BE2C (cell line): ENCODE measurements at regions not wholly inside any gene's neighbourhood (a gene's known extent, or its start where the extent isn't known, plus 50 kb on each side); places are given as distances from the start of the nearest gene placed in this dataset.

Experiments used
- DNase-seq: peaks from one replicate; pipeline ENCODE4 v3.0.0-alpha.2; 2020
- H3K27me3 ChIP-seq: fragments of 250-450 bp; sonication (Bioruptor Pico); 2 replicates; pipeline ENCODE4 v1.5.1; 2020; ENCODE audit warnings: mild to moderate bottlenecking
- H3K36me3 ChIP-seq: fragments of 250-450 bp; sonication (Bioruptor Pico); 2 replicates; pipeline ENCODE4 v1.5.1; 2020; ENCODE audit warnings: mild to moderate bottlenecking
- H3K4me1 ChIP-seq: fragments of 250-450 bp; sonication (Bioruptor Pico); 2 replicates; pipeline ENCODE4 v1.5.1; 2020
- H3K4me3 ChIP-seq: 2 replicates; pipeline ENCODE4 v1.5.1; 2011; ENCODE audit warnings: low read depth, low read length
- H3K9me3 ChIP-seq: fragments of 250-450 bp; sonication (Bioruptor Pico); 2 replicates; pipeline ENCODE4 v1.5.1; 2020
- CTCF ChIP-seq: IDR thresholded peaks from 2 replicates; pipeline ENCODE4 v1.5.1; 2012; ENCODE audit warnings: mild to moderate bottlenecking, low read depth, low read length

GRCh38 chr18:2325308-2325849 lies 245.9 kb downstream of the METTL4 start:
- Histone ChIP-seq H3K36me3 (no peaks in the 10 kb centered on the region), H3K9me3 (no peaks in the 10 kb centered on the region), H3K4me3 (no peak overlapping the region), H3K27me3 (no peaks in the 10 kb centered on the region), H3K4me1 (no peaks in the 10 kb centered on the region)
- no peak for TF ChIP-seq CTCF
- no peak for DNase-seq

GRCh38 chr18:2325933-2326332 lies 245.4 kb downstream of the METTL4 start:
- DNase-seq = no peak
- Histone ChIP-seq H3K4me3 (no peak overlapping the region), H3K9me3 (no peaks in the 10 kb centered on the region), H3K4me1 (no peaks in the 10 kb centered on the region), H3K36me3 (no peaks in the 10 kb centered on the region), H3K27me3 (no peaks in the 10 kb centered on the region)
- no peak for TF ChIP-seq CTCF

GRCh38 chr18:2326999-2327398 lies 244.3 kb downstream of the METTL4 start:
- H3K36me3 ChIP-seq = no peaks in the 10 kb centered on the region
- H3K4me3 ChIP-seq = no peak overlapping the region
- no peak for DNase-seq
- TF ChIP-seq CTCF = no peak
- H3K27me3 ChIP-seq = no peaks in the 10 kb centered on the region
- H3K4me1 ChIP-seq = no peaks in the 10 kb centered on the region
- H3K9me3 ChIP-seq = no peaks in the 10 kb centered on the region

- Histone ChIP-seq H3K4me1 (no peaks in the 10 kb centered on the region), H3K9me3 (no peaks in the 10 kb centered on the region), H3K27me3 (no peaks in the 10 kb centered on the region), H3K36me3 (no peaks in the 10 kb centered on the region), H3K4me3 (no peak overlapping the region)
- TF ChIP-seq CTCF = no peak
- no peak for DNase-seq
Measured at GRCh38 chr18:2330764-2331163, 240.5 kb downstream of the METTL4 start.

- no peaks in the 10 kb centered on the region for H3K4me1 ChIP-seq
- TF ChIP-seq CTCF = no peak
- no peaks in the 10 kb centered on the region for H3K9me3 ChIP-seq
- no peaks in the 10 kb centered on the region for H3K36me3 ChIP-seq
- no peak for DNase-seq
- no peak overlapping the region for H3K4me3 ChIP-seq
- no peaks in the 10 kb centered on the region for H3K27me3 ChIP-seq
Measured at GRCh38 chr18:2331491-2331890, 239.8 kb downstream of the METTL4 start.

GRCh38 chr18:2336690-2337392 lies 234.5 kb downstream of the METTL4 start:
- DNase-seq = no peak
- TF ChIP-seq CTCF = no peak

More at GRCh38 chr18:2336690-2337392, 234.5 kb downstream of the METTL4 start:
- no peaks in the 10 kb centered on the region for H3K27me3 ChIP-seq
- no peaks in the 10 kb centered on the region for H3K4me1 ChIP-seq
- no peaks in the 10 kb centered on the region for H3K9me3 ChIP-seq
- no peaks in the 10 kb centered on the region for H3K36me3 ChIP-seq
- no peak overlapping the region for H3K4me3 ChIP-seq
